Chondrocyte (in vitro differentiated cells): ENCODE measurements at regions not wholly inside any gene's neighbourhood (a gene's known extent, or its start where the extent isn't known, plus 50 kb on each side); places are given as distances from the start of the nearest gene placed in this dataset.
"Not testable (repeated sequence)": the region's sequence is repeated elsewhere in the genome, so short reads cannot be mapped to it uniquely, and the experiment has no call there.

ENCODE experiments used
- DNase-seq: peaks from one replicate; pipeline ENCODE4 v3.0.0; 2021; ENCODE audit warnings: mixed read lengths, low spot score
- H3K27ac Mint-ChIP-seq: one replicate; pipeline ENCODE4 v1.8.0; 2021; ENCODE audit warnings: mild to moderate bottlenecking, moderate library complexity, mixed read lengths; ENCODE audit not compliant: unreplicated experiment
- H3K27me3 Mint-ChIP-seq: 2 replicates; pipeline ENCODE4 v1.8.0; 2021; ENCODE audit warnings: low read depth, mixed read lengths
- H3K36me3 Mint-ChIP-seq: 2 replicates; pipeline ENCODE4 v1.8.0; 2021; ENCODE audit warnings: low read depth, mixed read lengths
- H3K4me1 Mint-ChIP-seq: 2 replicates; pipeline ENCODE4 v1.8.0; 2021; ENCODE audit warnings: low read depth, mild to moderate bottlenecking, mixed read lengths
- H3K4me3 Mint-ChIP-seq: one replicate; pipeline ENCODE4 v1.8.0; 2021; ENCODE audit warnings: mild to moderate bottlenecking, moderate library complexity, mixed read lengths; ENCODE audit not compliant: unreplicated experiment
- H3K9me3 Mint-ChIP-seq: 2 replicates; pipeline ENCODE4 v1.8.0; 2021; ENCODE audit warnings: low read depth, mixed read lengths
- CTCF ChIP-seq: fragments of 200-600 bp; sonication (generic); IDR thresholded peaks from 2 replicates; pipeline ENCODE4 v1.5.0; 2021; ENCODE audit warnings: antibody characterized with exemption, mild to moderate bottlenecking, moderate library complexity

- DNase-seq: no peak
- no peaks in the 10 kb centered on the region for H3K36me3 Mint-ChIP-seq
- TF ChIP-seq CTCF: no peak
- peaks cover 20% of the 10 kb centered on the region for H3K9me3 Mint-ChIP-seq
- H3K4me3 Mint-ChIP-seq: no peak overlapping the region
- no peaks in the 10 kb centered on the region for H3K4me1 Mint-ChIP-seq
- H3K27me3 Mint-ChIP-seq: peaks cover 7% of the 10 kb centered on the region
- no peak overlapping the region for H3K27ac Mint-ChIP-seq
These were observed 134.8 kb downstream of the MFSD1 start for GRCh38 chr3:158936530-158937113.

GRCh38 chr3:158950178-158950901, 148.5 kb downstream of the MFSD1 start:
- Mint-ChIP-seq H3K27me3 (peaks cover 22% of the 10 kb centered on the region), H3K36me3 (no peaks in the 10 kb centered on the region), H3K4me1 (no peaks in the 10 kb centered on the region), H3K27ac (no peak overlapping the region), H3K4me3 (no peak overlapping the region), H3K9me3 (no peaks in the 10 kb centered on the region)
- no peak for TF ChIP-seq CTCF
- no peak for DNase-seq

- DNase-seq: no peak
- TF ChIP-seq CTCF: no peak
- peaks cover 20% of the 10 kb centered on the region for H3K27me3 Mint-ChIP-seq
- H3K4me1 Mint-ChIP-seq: no peaks in the 10 kb centered on the region
- no peaks in the 10 kb centered on the region for H3K36me3 Mint-ChIP-seq
- H3K4me3 Mint-ChIP-seq: no peak overlapping the region
- peaks cover 4% of the 10 kb centered on the region for H3K9me3 Mint-ChIP-seq
- H3K27ac Mint-ChIP-seq: no peak overlapping the region
These were observed 151.3 kb downstream of the MFSD1 start for GRCh38 chr3:158953131-158953530.

- no peaks in the 10 kb centered on the region for H3K36me3 Mint-ChIP-seq
- no peak overlapping the region for H3K4me3 Mint-ChIP-seq
- no peak for TF ChIP-seq CTCF
- H3K9me3 Mint-ChIP-seq: peaks cover 4% of the 10 kb centered on the region
- DNase-seq: no peak
- no peaks in the 10 kb centered on the region for H3K4me1 Mint-ChIP-seq
- H3K27me3 Mint-ChIP-seq: peaks cover 16% of the 10 kb centered on the region
- no peak overlapping the region for H3K27ac Mint-ChIP-seq
These were observed 152.6 kb downstream of the MFSD1 start for GRCh38 chr3:158954420-158954819.

GRCh38 chr3:158957777-158958176, 155.9 kb downstream of the MFSD1 start:
- DNase-seq, H3K4me3 Mint-ChIP-seq: not testable (repeated sequence)

GRCh38 chr3:158958873-158959272, 157.0 kb downstream of the MFSD1 start:
- no peak for TF ChIP-seq CTCF
- H3K4me1 Mint-ChIP-seq: no peaks in the 10 kb centered on the region
- peaks cover 4% of the 10 kb centered on the region for H3K9me3 Mint-ChIP-seq
- H3K4me3 Mint-ChIP-seq: no peak overlapping the region
- no peak overlapping the region for H3K27ac Mint-ChIP-seq
- DNase-seq: no peak
- peaks cover 14% of the 10 kb centered on the region for H3K27me3 Mint-ChIP-seq
- H3K36me3 Mint-ChIP-seq: no peaks in the 10 kb centered on the region

More at GRCh38 chr3:158957777-158958176, 155.9 kb downstream of the MFSD1 start:
- not testable (repeated sequence) for H3K36me3 Mint-ChIP-seq, H3K4me1 Mint-ChIP-seq, H3K9me3 Mint-ChIP-seq, H3K27ac Mint-ChIP-seq
- H3K27me3 Mint-ChIP-seq: peaks cover 11% of the 10 kb centered on the region
